HG03457 (cell line): ENCODE measurements at regions not wholly inside any gene's neighbourhood (a gene's known extent, or its start where the extent isn't known, plus 50 kb on each side); places are given as distances from the start of the nearest gene placed in this dataset.
"Not testable (repeated sequence)": the region's sequence is repeated elsewhere in the genome, so short reads cannot be mapped to it uniquely, and the experiment has no call there.

Experiments used
- ATAC-seq: cut with Tn5 transposase; IDR thresholded peaks from one replicate; pipeline ENCODE4 v1.9.1; 2021; ENCODE audit warnings: moderate number of reproducible peaks; ENCODE audit not compliant: unreplicated experiment

DNA sequence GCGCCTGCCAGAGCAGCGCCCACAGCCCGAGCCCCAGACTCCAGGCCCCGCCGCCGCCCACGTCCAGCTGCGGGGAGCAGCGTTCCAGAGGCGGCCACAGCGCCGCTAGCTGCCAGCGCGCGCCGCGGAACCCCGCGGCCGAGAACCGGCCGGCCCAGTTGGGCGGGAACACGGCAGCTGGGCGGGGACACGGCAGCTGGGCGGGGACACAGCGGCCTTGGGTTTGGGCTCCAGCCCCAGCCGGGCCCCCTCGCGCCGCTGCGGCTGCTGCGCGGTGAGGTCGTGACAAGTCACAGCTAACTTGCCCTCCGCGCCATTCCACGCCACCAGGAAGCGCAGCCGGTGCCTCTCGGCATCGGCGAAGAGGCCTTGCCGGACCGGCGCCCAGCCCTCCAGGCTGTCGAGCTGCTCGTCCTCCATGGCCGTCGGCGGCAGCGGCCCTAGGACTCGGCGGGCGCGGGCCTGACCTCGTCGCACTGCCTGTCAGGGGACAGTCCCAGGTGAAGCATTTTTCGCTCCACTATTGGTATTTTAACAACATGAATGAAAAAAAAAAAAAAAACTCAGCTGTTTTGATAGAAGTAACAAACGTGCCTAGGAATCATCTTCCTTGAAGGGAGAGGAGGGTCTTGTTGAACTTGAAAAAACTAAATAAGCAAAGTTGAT lies 56.6 kb upstream of the GOLGA8N start:
- peak; percentile 51 for ATAC-seq

DNA sequence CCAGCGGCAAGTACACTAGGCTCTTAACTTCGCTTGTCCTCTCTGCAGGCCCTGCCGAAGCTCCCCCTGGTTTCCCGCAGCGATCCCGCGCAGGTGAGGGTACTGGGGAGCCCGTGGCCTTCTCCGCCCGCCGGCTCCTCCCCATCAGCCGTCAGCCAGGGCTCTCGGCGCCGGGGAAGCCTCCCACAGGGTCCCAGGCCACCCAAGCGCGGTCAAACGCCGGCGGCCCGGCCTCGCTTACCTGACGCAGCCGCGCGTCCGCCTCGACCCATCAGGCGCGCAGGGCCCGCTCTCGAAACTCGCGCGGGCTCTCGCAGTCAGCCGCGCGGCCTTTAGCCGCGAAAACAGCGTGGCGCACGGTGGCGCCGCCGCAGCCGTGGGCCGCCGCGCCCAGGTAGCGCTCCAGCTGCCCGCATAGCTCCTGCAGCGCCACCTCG lies 57.2 kb upstream of the GOLGA8N start:
- peak; percentile 24 for ATAC-seq

DNA sequence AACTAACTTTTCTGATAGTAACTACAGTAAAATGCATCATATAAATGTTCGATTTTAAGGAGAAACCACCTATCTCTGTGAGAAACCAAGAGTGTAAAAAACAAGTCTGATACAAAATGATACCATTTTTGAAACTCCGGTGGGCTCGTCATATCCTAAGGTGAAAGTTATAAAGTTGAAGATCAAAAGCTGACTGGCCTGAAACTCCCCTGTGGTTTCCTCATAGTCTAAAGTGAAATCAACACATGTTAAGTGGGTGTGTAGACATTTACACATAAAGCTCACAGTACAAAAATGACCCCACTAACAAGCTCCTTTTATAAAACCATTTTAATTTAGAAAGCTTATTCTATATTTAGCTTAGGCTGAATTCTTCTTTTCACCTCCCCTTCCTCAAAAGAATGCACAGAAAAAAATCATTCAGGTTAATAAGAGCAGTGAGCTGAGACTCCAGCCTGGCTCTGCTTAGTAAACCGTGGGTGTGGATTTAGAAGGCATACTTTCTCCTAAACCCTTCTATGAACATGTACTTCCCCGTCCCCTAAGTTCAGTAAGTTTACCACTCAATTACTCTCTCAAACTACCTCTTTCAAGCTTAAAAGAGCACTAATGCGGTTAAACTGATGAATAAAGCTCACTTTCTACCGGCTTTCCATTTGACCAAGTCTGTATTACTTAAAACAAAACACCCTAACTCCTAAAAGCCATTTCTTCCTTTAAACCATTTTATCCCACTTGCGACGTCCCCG lies 57.9 kb upstream of the GOLGA8N start:
- peak; percentile 37 for ATAC-seq

DNA sequence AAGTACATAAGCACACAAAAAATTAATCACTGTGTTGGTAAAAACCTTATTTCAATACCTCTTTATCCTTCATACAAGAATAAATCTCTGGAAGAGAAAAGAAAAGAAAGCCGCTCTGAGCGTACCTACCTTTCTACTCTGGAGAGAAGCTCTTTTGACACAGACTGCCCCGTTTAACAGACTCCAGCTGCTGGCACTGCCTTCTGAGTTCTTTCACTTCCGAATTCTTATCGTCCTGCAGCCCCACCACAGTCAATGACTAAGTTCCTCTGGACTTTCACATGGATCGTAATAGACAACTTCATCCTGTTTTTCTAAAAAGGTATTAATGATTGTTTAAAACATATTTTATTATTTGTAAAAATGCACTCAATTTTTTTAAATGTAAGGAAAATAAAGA lies 67.5 kb upstream of the GOLGA8O start:
- ATAC-seq, result not testable (repeated sequence)

DNA sequence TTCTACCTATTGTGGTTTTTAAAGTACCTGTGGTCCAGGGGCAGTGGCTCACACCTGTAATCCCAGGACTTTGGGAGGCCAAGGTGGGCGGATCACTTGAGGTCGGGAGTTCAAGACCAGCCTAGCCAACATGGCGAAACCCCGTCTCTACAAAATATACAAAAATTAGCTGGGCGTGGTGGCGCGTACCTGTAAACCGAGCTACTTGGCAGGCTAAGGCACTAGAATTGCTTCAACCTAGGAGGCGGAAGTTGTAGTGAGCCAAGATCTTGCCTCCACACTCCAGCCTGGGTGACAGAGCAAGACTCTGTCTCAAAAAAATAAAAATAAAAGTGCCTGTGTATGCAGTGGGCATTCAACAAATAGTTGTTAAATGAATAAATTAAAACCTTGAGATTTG lies 67.0 kb upstream of the GOLGA8O start:
- not testable (repeated sequence) for ATAC-seq

DNA sequence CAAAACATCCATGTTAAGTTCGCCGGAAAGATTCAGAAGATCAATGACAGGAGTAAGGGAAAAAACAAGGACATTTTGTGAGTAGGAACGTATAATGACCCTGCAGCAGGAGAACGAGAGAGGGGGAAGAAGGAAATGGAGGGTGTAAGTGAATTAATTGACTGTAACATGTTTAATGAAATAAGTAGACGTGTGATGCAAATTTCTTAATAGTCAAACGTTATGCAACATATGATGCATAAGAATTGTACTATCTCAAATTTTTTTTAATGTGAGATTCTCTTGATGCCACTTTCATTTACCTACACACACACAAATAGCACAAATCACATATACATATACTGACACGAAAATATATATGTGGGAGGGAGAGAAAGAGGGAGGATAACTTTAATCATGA lies 63.5 kb upstream of the GOLGA8O start:
- not testable (repeated sequence) for ATAC-seq

DNA sequence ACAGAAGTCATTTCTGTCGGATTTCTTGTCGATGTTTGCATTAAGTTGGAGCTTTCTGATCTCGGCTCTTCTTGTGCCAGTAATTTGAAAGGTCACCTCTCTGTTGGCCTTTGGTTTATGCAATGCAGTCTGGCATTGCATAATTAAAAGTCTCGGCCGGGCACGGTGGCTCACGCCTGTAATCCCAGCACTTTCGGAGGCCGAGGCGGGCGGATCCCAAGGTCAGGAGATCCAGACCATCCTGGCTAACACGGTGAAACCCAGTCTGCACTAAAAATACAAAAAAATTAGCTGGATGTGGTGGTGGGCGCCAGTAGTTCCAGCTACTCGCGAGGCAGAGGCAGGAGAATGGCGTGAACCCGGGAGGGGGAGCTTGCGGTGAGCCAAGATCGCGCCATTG lies 62.6 kb upstream of the GOLGA8O start:
- ATAC-seq, result not testable (repeated sequence)

DNA sequence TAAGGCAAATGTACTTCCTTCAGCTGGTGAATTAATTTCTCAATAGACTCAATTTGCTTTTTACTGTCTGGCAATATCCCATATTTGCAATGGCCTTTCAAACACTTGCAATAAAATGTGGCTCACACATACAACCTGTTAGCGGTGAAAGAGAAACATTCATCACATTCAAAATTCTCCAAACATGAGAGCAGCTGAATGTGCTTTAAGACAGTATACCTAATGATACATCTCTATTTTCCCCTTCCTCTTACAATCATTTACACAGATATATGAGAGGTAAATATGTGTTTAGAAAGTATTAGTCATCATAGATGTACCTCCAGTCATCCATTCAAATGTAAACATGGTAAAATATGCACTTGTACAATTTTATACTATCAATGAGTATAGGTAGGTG lies 61.5 kb upstream of the GOLGA8O start:
- not testable (repeated sequence) for ATAC-seq

DNA sequence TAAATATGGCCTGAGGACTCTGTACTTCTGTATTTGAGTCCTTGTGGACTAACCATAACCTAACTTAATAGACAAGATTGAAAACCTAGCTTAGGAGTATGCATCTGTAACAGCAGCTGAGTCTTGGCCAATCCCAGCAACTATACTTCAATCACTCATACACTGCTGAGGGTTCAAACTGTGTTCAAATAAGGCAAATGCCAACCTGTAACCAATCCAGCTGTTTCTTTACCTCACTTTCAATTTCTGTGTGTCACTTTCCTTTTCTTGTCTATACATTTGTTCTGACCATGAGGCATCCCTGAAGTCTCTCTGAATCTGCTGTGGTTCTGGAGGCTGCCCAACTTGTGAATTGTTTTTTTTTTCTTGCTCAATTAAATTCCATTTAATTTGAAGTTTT lies 57.9 kb upstream of the GOLGA8O start:
- not testable (repeated sequence) for ATAC-seq

DNA sequence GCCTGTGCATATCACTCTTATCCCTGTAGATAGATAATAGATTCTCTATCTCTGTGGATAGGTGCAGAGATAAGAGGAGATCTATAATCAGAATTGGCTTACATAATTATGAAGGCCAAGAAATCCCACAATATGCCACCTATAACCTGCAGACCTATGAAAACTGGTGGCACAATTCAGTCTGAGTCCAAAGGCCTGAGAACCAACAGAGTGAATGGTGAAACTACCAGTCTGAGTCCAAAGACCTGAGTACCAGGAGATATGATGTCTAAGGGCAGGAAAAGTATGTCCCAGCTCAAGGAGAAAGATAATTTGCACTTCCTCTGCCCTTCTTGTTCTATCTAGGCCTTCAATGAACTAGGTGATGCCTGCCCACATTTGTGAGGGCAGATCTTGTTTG lies 54.6 kb upstream of the GOLGA8O start:
- ATAC-seq, result not testable (repeated sequence)

DNA sequence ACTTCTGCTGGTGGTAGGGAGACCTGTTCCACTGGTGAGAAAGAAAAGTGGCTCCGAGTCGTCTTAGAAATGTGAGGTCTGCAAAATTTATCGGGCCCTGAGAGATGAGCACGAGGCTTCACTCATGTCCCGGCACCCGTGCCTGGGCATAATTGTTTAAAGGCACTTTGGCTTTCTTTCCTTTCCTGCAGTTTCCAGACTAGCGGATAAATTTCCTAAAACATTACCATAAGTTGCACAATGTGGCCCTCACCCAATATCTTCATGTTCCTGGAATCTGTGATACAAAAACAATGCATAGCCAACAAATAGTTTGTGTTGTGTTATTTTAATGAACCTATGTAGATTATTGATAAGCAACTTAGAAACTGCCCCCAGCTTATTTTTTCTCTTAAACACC lies 52.6 kb upstream of the GOLGA8O start:
- not testable (repeated sequence) for ATAC-seq

DNA sequence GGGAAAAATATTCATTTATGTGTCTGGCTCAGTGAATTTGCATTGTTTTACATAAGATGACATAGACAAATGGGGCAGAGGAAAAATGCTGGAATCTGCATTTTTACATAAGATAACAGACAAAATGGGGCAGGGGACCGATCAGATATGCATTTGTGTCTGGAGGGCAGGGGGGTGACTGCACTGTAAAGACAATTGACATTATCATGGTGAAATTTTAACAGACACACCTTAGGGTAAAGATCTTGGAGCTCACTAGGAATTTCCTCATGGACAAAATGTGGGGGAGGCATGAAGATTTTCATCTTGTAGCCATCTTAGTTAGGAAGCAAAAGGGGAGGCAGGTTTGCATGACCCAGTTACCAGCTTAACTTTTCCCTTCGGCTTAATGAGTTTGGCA lies 51.4 kb upstream of the GOLGA8O start:
- ATAC-seq, result not testable (repeated sequence)

DNA sequence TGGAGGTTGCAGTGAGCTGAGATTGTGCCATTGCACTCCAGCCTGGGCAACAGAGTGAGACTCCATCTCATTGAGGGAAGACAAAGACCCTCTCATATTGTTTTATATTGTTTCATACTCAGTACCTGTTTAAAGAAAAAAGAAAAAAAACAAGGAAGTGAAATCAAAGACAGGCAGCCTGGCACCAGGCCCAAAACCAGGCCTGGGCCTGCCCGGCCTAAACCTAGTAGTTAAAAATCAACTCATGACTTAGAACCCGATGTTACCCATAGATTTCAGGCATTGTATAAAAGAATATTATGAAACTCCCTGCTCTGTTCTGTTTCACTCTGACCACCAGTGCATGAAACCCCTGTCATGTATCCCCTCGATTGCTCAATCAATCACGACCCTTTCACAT lies 50.2 kb upstream of the GOLGA8O start:
- not testable (repeated sequence) for ATAC-seq
